Mammary epithelial cell (primary cell): ENCODE measurements at regions not wholly inside any gene's neighbourhood (a gene's known extent, or its start where the extent isn't known, plus 50 kb on each side); places are given as distances from the start of the nearest gene placed in this dataset.

Source experiments
- CTCF ChIP-seq, 2 donors: IDR thresholded peaks in 1 of 2; conservative IDR thresholded peaks in 1 of 2; 2 replicates each; pipeline ENCODE4 v1.5.1; 2011 to 2012; ENCODE audit warnings: inconsistent platforms in 2 of 2, low read length in 2 of 2, mild to moderate bottlenecking in 2 of 2, control low read depth in 1 of 2, low read depth in 1 of 2; ENCODE audit not compliant: insufficient read depth in 1 of 2; ENCODE audit errors: extremely low read depth in 1 of 2
- EZH2 ChIP-seq: IDR thresholded peaks from 2 replicates; pipeline ENCODE4 v1.6.1; 2012; ENCODE audit warnings: low read length, inconsistent platforms, borderline replicate concordance

- TF ChIP-seq CTCF (conservative IDR thresholded peaks at IDR 0.05 in 1 of 2, IDR thresholded peaks at IDR 0.05 in 1 of 2; ENCODE audit: extremely low read depth in 1 of 2, insufficient read depth in 1 of 2, low read depth in 1 of 2, low read length in 2 of 2) (no peak), EZH2 (no peak)
Observed at GRCh38 chr22:27329131-27329850, 472.3 kb downstream of the MN1 start.
